GM21367 (cell line): ENCODE measurements at regions not wholly inside any gene's neighbourhood (a gene's known extent, or its start where the extent isn't known, plus 50 kb on each side); places are given as distances from the start of the nearest gene placed in this dataset.

Experiments
- ATAC-seq: cut with Tn5 transposase; IDR thresholded peaks from one replicate; pipeline ENCODE4 v1.9.1; 2021; ENCODE audit not compliant: unreplicated experiment

DNA sequence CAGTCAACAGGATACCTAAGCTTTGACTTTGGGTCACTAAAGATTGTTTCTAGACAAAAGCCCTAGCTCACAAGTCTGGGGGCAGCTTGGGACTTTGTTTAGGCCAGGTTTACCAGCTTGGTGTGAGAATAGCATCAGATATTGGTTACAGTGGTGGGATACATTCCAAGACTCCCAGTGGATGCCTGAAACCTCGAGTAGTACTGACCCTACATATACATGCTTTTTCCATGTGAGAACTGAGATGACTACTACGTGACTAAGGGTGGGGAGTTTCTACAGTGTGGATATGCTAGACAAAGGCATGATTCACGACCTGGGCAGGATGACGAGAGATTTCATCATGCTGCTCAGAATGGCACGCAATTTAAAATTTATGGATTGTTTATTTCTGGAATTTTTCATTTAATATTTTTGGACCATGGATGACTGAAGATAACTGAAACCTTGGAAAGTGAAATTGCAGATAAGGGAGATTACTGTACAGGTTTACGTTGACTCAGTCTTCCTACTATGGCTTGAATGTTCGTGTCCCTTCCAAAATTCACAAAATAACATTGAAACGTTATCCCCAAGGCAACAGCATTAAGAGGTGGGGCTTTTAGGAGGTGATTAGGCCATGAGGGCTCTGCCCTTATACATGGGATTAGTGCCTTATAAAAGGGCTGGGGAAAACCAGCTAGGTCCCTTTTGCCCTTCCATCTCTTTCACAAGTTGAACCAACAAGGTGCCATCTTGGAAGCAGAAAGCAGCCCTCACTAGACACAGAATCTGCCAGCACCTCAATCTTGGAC lies 50.2 kb upstream of the CTAGE1 start:
- no peak for ATAC-seq

DNA sequence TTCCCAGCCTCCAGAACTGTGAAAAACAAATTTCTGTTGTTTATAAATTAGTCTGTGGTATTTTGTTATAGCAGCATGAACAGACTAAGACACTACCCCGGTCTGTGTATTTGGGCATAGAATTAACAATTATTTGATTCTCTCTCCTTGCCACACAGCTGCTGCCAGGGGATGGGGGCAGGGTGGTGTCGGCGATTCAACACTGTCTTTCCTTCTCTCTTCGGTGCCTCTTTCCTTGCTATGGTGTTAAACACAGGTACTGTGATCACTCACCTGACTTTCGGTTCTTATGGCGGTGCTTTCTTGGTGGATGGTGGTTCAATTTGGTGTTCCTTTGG lies 50.8 kb upstream of the CTAGE1 start:
- ATAC-seq: no peak

DNA sequence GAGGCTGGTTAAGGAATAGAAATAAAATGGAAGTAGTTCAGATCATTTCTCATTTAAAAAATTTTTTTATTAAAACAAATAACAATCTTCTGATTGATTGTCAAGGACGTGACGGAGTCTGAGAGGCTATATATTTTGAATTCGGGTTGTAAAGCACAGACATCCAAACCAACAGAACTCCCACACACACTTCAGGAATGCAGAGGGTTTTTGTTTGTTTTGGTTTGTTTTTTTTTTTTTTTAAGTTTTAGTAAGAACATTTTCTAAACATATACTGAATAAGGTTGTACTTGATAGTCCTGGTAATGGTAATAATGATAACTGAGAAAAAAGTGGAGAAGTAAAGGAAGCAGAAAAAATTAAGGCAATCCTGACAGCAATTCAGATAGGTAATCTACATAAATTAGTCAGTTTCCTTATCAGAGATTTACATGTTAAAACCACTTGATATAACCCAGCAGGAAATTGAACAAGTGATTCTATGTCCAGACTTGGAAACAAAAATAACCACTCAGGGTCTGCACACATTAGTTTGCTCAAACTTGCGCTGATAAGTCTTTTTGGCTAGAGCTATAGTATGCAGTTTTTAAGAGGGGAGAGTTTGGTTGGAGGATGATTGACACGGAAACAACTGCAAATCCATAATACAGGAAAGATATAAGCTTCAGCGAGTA lies 51.5 kb upstream of the CTAGE1 start:
- ATAC-seq: no peak

DNA sequence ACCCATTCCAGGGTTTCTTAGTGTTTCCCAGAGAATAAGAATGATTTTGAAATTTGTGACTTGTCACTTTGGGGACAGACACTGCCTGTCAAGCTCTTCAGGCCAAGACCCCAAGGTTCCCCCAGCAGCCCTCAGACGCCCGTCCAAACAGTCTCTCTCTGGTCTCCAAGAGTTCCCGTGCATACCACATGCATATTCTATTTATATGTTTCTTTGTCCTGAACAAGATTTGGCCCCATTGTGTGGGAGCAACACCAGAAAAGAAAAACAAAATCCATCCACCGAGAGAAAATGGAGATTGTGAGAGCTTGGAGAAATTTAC lies 52.2 kb upstream of the CTAGE1 start:
- ATAC-seq: no peak

DNA sequence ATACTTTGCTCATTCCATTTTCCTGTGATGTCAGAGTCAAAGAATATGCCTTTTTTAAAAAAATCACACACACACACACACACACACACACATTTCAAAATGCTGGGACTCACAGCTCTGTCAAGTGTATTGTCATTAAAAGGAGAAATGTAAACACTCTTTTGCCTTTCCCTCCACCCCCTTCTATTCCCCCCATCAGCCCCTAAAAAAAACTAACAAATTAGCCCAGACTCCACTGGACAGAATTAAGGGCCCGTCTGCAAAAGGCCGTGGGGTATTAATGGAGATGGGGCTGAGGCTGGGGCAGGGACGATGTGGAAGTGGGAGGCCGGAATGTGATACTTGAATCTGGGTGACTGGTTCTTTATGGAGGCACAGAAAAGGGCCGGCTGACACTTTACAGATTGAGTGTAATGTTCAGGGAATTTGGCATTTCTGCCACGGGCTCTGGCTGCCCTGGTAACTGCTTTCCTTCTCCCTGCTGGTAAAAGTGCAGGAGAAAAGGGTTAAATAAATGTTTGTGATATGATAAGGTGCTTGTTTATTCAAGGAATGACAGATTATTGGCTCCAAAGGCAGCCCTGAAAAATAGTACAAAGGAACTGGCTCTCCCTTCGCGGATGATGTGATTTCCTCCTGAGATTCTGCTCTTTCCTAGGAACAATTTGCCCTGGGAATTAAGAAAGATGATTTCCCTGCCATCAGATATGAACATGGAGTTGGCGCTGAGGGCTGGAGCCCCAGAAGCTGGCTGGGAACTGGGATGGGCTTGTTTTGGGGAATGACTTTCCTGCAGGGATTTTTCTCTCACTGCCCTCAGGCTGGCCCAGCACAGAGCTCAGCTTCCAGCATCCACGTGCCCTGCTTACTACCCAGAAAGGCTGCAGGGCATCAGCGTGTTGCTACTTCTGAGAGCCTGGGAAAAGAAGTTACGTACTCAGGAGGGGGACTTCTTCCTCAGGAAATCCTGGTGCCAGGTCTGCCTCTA lies 52.8 kb upstream of the CTAGE1 start:
- ATAC-seq: no peak

DNA sequence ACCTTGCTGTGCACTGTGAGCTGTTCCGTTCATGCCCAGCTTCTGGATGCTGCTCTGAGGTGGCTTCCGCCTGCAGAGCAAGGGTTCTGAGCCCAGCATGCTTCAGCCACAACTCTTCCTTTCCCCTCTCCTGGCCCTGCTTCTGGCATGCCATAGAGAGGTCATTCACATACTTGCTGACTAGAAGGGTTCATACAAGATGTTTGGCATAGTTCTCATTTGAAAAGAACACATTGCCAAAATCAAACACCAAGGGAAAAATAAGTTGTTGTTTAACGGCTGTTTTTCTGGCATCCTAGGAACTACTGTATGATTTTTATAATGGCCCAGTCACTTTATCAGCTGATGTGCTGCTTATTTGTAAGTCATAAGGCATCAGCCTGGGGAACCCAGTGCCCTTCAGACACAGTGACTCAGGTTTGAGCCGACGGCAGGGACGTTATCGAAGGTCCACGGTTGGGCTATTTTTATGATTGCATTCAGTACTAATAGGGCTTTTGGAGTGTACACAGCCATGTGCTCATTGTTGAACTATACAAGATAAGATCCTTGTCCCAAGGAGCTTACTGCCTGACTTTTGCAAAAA lies 53.9 kb upstream of the CTAGE1 start:
- no peak for ATAC-seq

DNA sequence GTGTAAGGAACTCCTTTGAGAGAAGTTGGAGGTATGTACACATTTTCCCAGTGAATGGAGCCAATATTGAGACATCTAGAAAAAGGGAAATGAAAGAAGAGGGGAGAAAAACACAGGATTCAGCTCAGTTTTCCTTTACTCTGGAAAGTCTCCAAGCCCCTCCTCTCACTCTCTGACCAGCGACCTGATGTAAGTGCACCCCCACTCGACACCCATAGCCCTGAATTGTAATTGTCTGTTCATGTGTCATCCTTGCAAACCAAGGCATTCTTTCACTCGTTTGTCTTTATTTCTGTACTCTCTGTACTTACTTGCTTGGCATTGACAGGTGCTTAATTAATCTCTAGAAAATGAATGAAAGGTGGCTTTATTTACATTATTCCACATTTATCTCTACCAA lies 55.7 kb upstream of the CTAGE1 start:
- ATAC-seq: no peak

DNA sequence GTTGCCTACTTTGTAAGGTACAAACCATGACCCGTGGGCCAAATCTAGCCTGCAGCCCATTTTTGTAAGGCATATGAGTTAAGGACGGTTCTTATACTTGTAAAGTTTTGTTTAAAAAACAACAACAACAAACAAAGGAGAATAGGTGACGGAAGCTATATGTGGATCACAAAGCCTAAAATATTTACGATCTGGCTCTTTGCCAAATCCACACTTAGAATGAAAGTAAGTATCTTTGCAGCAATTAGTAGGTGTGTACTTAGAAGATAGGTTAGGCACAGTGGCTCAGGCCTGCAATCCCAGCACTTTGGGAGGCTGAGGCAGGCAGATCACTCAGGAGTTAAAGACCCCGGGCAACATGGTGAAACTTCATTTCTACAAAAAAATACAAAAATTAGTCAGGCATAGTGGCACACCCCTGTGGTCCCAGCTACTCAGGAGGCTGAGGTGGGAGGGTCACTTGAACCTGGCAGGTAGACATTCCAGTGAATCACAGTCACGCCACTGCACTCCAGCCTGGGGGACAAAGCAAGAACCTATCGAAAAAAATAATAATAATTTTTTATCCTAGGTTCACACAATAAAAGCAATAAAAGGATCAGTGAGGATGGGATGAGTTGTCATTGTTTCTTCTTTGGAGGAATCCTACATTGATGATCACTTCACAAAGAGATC lies 57.8 kb upstream of the CTAGE1 start:
- no peak for ATAC-seq

DNA sequence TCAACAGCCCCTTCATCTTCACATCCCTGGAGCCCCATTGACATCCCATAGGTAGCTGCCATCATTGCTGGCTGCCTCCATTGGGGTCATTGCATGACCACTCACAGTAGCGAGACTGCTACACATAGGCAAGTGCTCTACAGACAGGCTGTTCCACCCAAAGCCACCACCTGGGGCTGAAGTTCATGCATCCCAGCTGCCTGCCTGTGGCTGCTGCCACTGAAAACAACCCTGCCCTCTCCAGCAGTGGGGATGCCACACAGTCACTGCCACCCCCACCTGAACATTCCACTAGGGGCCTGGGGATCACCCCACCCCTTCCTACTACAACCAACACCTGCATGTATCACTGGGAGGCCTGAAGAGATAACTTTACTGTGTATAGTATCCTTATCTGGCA lies 59.5 kb upstream of the CTAGE1 start:
- ATAC-seq: no peak

DNA sequence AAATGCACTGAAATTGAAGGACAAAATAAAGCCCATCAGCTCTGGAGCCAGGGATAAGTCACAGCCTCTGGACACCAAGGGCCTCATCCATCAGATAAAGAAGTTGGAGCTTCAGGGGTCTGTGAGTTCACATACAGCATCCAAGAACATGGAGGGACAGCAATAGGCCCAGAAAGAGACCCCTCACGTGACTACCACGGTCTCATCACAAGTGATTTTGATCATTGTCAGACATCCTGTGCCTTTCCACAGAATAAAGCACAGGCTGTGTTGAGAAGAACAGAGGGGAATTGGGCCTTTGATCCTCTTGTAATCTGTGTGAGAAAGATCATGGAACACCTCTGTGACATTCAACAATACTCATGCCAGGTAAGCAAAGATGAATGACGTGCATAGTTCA lies 65.2 kb upstream of the CTAGE1 start:
- no peak for ATAC-seq

DNA sequence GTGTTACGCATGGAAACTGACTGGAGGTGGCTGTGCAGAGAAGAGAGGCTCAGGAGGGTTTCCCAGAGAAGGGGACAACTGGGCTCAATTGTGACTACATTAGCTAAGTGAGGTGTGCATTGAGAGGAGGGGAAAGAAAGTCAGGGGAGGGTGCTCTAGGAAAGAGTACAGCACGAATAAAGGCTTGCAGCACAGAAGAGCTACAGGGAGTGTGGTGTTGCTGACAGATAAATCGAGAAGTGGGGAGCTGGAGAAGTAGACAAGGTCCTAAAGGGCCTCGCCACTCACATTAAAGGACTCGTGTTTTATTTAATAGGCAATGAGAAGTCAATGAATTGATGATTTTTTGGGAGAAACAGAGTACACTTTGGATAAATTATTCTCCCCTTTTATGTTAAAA lies 65.7 kb upstream of the CTAGE1 start:
- ATAC-seq: no peak

DNA sequence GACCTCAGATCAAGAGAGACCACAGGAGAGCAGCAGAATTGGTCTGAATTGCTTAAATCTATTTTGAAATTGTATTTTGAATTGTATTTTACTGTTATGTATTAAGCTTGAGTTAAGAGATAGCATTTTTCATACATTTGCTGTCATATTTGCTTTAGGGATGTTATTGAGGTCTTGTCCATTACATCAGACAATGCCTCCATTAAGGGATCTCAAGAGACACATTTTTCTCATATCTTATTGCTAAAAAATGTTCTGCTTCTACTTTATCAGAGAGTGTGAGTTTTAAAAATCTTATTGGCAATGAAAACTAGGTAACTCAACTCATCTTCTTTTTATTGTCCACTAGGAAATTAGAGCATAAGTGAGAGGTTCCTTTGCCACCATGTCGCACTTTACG lies 66.8 kb upstream of the CTAGE1 start:
- no peak for ATAC-seq

DNA sequence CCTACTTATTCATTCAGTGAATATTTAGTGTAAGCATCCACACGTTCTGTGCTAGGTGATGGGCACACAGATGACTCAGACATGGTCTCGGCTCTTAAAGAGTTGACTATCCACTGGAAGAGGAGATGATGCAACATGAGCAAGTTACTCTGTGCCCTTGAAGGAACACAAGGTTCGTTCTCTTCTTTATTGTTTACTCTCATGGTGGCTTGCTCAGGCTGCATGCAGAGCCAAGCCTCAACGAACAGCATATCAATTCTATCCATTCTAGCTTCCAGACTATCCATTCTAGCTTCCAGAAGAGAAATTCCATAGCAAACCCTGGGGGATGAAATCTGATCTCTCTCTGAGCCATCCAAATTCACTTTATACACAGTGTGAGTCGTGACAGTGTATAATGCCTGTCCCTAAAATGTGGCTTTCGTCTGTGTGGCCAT lies 68.1 kb upstream of the CTAGE1 start:
- no peak for ATAC-seq

DNA sequence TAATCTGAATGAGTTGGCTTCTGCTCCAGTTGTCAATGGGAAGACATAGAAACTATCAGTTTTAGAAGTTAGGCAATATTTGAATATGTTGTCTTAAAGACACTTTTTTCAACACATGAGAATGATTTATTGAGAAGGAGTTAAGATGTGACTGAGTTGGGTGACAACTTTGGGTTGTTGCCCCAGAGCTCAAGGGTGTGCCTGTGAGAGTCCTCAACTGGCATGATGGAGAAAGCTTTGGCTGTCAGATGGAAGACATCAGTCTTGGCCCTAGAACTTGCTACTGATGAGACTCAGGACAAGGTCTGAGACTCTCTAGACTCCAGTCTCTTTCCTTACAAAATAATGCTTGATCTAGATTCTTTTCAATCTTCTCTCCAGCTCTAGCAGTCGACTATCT lies 69.0 kb upstream of the CTAGE1 start:
- no peak for ATAC-seq

DNA sequence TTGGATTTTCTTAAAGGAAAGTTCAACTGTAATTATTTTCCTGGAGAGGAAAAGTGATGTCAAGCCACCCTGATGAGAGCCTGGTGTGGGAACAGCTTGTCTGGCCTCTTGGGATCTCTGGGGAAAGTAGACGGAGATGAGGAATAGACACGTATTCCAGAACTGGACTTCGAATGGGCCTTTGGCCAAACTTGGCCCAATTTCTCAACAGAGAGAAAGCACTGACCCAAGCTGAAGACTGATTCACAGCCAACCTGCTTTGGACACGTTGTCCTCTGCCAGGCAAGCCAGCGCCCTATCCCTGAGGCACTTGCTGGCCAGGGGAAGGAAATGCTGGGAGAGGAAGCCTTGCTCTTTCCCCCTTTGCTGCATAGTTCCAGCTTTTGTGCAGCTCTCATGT lies 70.8 kb upstream of the CTAGE1 start:
- no peak for ATAC-seq

DNA sequence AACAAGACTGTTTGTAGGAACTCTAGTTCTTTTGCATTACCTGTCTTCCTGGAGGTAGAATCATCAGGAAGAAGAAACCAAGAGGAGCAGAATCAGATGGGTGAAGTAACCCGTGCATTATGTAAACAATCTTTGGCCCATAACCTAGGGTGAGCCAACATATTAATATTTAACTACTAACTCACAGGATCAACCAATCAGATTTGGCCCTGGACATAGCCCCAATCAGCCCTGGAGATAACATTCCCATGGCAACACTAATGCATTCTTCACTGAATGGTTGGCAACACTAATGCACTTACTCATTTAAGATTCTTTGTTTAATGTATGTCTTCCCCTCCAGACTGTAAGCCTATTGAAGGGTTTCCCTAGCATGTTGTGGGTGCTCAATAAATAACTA lies 72.0 kb upstream of the CTAGE1 start:
- no peak for ATAC-seq

DNA sequence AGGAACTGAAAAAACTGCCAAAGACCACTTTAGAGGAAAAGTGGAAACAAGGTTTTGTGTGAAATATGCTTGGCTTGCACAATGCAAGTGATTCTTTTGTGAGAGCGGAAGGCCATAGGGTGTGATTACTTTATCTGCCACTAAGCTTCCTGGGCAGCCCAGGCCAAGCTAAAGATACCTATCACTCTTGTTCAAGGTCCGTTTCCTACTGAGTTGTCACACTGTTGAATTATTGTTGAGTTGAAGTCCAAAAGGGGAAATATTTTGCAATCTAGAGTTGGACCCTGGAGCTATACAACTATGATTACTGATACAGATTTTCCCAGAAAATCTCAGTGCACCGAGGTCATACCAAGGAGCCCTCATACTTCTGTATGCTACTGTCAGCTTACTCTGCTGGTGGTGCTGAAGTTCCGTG lies 72.7 kb upstream of the CTAGE1 start:
- ATAC-seq: no peak

DNA sequence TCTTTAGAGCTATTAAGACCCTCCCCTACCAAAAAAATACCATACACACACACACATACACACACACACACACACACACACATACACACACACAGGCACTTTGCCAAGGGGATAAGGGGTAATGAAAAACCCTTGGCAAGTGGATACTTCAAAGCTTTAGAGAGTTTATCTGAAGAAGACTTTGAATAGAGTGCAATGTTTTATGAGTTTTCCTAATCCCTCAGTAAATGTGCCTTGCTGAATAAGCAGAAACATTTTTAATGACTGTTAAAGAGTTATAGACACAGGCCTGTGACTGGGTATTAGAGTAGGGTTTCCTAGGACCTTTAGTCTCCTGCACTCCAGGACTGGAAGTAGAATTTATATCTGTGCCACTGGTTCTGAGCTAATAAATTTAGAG lies 75.5 kb upstream of the CTAGE1 start:
- no peak for ATAC-seq

DNA sequence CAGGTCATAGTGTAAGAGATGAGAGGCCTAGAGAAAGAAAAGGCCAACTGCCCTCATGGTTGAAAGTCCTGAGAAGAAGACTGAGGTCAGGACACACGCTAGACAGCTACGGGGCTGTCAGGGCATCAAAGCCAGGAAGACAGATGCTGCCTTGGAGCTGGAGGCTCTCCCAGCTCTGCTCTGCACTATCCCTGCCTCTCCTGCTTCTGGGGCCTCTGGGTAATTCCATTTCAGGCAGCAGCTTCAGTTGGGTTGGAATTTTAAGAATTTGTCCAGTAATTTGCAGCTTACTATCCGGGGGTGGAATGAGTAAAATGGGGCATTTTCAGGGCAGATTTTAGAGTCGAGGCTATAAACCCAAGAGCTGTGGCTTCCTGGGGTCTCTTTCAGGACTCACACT lies 76.2 kb upstream of the CTAGE1 start:
- no peak for ATAC-seq

DNA sequence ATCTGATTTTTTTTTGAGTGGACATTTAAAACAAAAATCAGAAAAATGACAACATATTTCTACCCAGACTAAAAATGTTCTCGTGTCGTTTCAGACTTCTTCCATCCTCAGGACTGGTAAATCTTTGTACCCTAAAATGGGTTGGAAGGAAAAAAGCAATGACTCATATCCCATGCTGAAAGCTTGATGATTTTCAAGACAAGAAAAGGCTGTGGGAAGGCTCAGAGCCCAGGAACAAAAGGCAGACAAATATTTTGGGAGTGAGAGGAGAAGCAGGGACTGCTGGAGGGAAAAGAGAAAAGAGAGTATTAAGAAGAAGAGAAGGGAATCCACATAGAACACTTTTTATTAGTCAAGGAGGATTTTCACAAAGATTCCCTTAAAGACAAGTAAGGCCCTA lies 77.1 kb upstream of the CTAGE1 start:
- ATAC-seq: no peak

DNA sequence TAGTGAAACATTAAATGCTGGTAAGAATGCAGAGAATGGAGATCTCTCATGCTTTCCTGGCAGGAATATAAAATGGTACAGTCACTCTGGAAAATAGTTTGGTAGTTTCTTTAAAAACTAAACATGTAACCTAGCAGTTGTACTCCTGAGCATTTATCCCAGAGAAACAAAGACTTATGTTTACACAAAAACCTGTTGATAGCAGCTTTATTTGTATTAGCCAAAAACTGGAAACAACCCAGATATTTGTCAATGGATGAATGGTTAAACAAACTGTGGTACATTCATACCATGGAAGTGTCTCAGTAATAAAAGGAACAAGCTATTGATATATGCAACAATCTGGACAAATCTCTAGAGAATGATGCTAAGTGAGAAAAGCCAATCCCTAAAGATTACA lies 81.7 kb upstream of the CTAGE1 start:
- ATAC-seq: no peak
